Nephron progenitor cell (in vitro differentiated cells): ENCODE measurements at regions not wholly inside any gene's neighbourhood (a gene's known extent, or its start where the extent isn't known, plus 50 kb on each side); places are given as distances from the start of the nearest gene placed in this dataset.

Experiments
- DNase-seq: peaks from one replicate; pipeline ENCODE4 v3.0.0; 2021
- H3K27ac Mint-ChIP-seq: 2 replicates; pipeline ENCODE4 v1.8.0; 2021; ENCODE audit warnings: mild to moderate bottlenecking, moderate library complexity, mixed read lengths
- H3K27me3 Mint-ChIP-seq: 2 replicates; pipeline ENCODE4 v1.8.0; 2021; ENCODE audit warnings: mild to moderate bottlenecking, low read depth, mixed read lengths; ENCODE audit not compliant: poor library complexity
- H3K36me3 Mint-ChIP-seq: 2 replicates; pipeline ENCODE4 v1.8.0; 2021; ENCODE audit warnings: low read depth, mixed read lengths
- H3K4me1 Mint-ChIP-seq: 2 replicates; pipeline ENCODE4 v1.8.0; 2021; ENCODE audit warnings: mixed read lengths
- H3K4me3 Mint-ChIP-seq: 2 replicates; pipeline ENCODE4 v1.8.0; 2021; ENCODE audit warnings: mild to moderate bottlenecking, moderate library complexity, mixed read lengths
- H3K9me3 Mint-ChIP-seq: 2 replicates; pipeline ENCODE4 v1.8.0; 2021; ENCODE audit warnings: mild to moderate bottlenecking, moderate library complexity, mixed read lengths
- CTCF ChIP-seq: fragments of 200-600 bp; sonication (generic); IDR thresholded peaks from 2 replicates; pipeline ENCODE4 v1.5.0; 2021; ENCODE audit warnings: antibody characterized with exemption

- H3K27ac Mint-ChIP-seq = no peak overlapping the region
- no peak overlapping the region for H3K4me3 Mint-ChIP-seq
- H3K4me1 Mint-ChIP-seq = peaks cover 17% of the 10 kb centered on the region
These were observed 114.5 kb upstream of the TMPRSS15 start for GRCh38 chr21:18518054-18518481.

GRCh38 chr21:18521204-18521603 is 117.6 kb upstream of the TMPRSS15 start:
- H3K4me3 Mint-ChIP-seq = no peak overlapping the region
- DNase-seq = no peak
- peaks cover 20% of the 10 kb centered on the region for H3K4me1 Mint-ChIP-seq
- H3K9me3 Mint-ChIP-seq = no peaks in the 10 kb centered on the region
- no peaks in the 10 kb centered on the region for H3K27me3 Mint-ChIP-seq
- no peak for TF ChIP-seq CTCF
- no peak overlapping the region for H3K27ac Mint-ChIP-seq
- no peaks in the 10 kb centered on the region for H3K36me3 Mint-ChIP-seq

More at GRCh38 chr21:18518054-18518481, 114.5 kb upstream of the TMPRSS15 start:
- no peak for DNase-seq
- Mint-ChIP-seq H3K36me3 (no peaks in the 10 kb centered on the region), H3K27me3 (no peaks in the 10 kb centered on the region), H3K9me3 (no peaks in the 10 kb centered on the region)
- no peak for TF ChIP-seq CTCF

DNA sequence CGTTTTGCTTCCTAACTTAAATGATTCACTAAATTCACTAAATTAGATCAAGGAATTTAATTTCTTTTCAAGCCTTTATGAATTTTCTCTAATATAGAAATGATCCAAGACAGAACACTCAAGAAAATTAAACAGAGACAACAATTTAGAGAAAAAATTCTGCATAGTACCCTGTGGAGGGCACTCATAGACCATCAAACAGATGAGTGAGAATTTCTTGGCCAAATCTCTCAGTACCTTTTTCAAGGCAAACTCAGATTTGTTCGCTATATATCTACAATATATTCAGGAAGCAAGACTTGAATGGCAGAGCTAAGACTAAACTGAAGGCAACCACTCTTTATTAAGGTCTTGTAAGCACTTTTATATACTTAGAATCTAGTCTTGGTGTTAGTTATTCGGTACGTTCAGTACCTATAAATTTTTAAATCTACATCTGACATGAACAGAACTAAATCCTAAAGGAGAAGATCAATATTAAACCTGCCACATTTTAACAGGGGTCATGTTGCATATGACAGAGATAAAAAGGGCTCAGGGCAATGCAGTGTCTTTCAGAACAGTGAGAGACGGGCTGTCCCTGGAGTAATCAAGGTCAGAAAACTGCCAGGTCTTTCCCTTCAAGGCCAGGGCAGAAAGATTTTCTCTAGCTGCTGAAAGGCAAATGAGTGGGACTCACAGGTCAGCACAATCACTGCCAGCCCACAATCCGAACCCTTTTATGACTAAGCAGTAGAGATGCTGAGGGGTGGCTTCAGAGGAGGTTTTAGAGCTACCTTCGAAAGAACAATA is 118.8 kb upstream of the TMPRSS15 start:
- peak; percentile 28 for TF ChIP-seq CTCF
- H3K4me3 Mint-ChIP-seq = no peak overlapping the region

GRCh38 chr21:18524097-18524880 is 120.7 kb upstream of the TMPRSS15 start:
- no peaks in the 10 kb centered on the region for H3K9me3 Mint-ChIP-seq
- no peak for TF ChIP-seq CTCF
- no peak for DNase-seq
- peaks cover 12% of the 10 kb centered on the region for H3K4me1 Mint-ChIP-seq
- no peak overlapping the region for H3K4me3 Mint-ChIP-seq
- H3K27me3 Mint-ChIP-seq = no peaks in the 10 kb centered on the region
- no peaks in the 10 kb centered on the region for H3K36me3 Mint-ChIP-seq
- H3K27ac Mint-ChIP-seq = no peak overlapping the region

More for the DNA sequence above, 118.8 kb upstream of the TMPRSS15 start:
- no peak for DNase-seq
- H3K4me1 Mint-ChIP-seq = peaks cover 20% of the 10 kb centered on the region
- no peaks in the 10 kb centered on the region for H3K36me3 Mint-ChIP-seq
- H3K27me3 Mint-ChIP-seq = no peaks in the 10 kb centered on the region
- H3K27ac Mint-ChIP-seq = no peak overlapping the region
- no peaks in the 10 kb centered on the region for H3K9me3 Mint-ChIP-seq

DNA sequence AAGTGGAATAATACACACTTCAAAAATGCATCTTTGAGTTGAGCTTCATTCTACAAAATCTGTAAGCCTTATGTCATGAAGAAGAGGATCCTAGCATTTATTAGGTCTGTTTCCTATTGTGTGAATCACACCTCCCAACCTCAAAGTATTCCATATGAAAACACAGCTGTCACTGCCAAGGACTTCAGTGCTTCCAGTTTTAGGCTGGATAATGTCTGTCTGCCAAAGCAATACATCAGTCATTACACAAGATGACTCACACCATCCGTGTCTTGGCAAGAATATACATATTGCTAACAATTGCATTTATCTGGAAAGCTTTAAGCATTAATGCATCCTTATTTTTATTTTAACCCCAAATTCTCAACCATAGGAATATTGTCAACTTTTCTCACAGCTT is 125.7 kb upstream of the TMPRSS15 start:
- Mint-ChIP-seq H3K9me3 (no peaks in the 10 kb centered on the region), H3K27me3 (no peaks in the 10 kb centered on the region), H3K4me1 (no peaks in the 10 kb centered on the region), H3K4me3 (no peak overlapping the region), H3K36me3 (no peaks in the 10 kb centered on the region), H3K27ac (no peak overlapping the region)
- no peak for DNase-seq
- TF ChIP-seq CTCF = no peak
